ENCODE measurements at regions not wholly inside any gene's neighbourhood (a gene's known extent, or its start where the extent isn't known, plus 50 kb on each side); places are given as distances from the start of the nearest gene placed in this dataset.

- TF ChIP-seq CTCF (IDR thresholded peaks at IDR 0.05) (peak in 2 of 12 donors; percentile 3 to 16), POLR2A (IDR thresholded peaks at IDR 0.05) (no peak)
- WGBS, 4 donors = 31 to 51% (median 45%) methylated on average over 6 to 7 of the region's 7 CpGs
- intact Hi-C loops (cut with DNase I) = loop anchor here in 3 of 10 donors (10.0 kb wide), 2 partner anchors 394 to 456 kb away; partner anchors contain the start of gene TRIB2 (in 2 of the 3)
- H3K4me1 ChIP-seq = peaks cover 0 to 26% (median 5%) of the 10 kb centered on the region in 12 donors
- DNase-seq (peak in 4 of 5 donors; percentile 25 to 68 (median 48)), ATAC-seq (peak; percentile 53 to 88 (median 81))
- peak overlapping the region in 8 of 12 donors; percentile 2 to 41 (median 28) for H3K27ac ChIP-seq
- no peak overlapping the region for H3K4me3 ChIP-seq
- no peaks in the 10 kb centered on the region for H3K9me3 ChIP-seq
- H3K27me3 ChIP-seq = no peaks in the 10 kb centered on the region
- H3K36me3 ChIP-seq = no peaks in the 10 kb centered on the region
Measured at GRCh38 chr2:12320991-12321641, 395.6 kb upstream of the TRIB2 start.

- no peak overlapping the region for H3K4me3 ChIP-seq
- TF ChIP-seq POLR2A (IDR thresholded peaks at IDR 0.05) (no peak), CTCF (IDR thresholded peaks at IDR 0.05) (no peak)
- no peak for ATAC-seq
- peak overlapping the region in 1 of 12 donors; percentile 24 for H3K27ac ChIP-seq
- DNase-seq = no peak
- 70 to 81% (median 78%) methylated on average over 2 of the region's 2 CpGs for WGBS, 4 donors
- peaks cover 0 to 26% (median 5%) of the 10 kb centered on the region in 12 donors for H3K4me1 ChIP-seq
- intact Hi-C loops (cut with DNase I) = loop anchor here in 3 of 10 donors (10.0 kb wide), 2 partner anchors 393 to 457 kb away; partner anchors contain the start of gene TRIB2 (in 2 of the 3)
- H3K9me3 ChIP-seq = no peaks in the 10 kb centered on the region
- no peaks in the 10 kb centered on the region for H3K27me3 ChIP-seq
- no peaks in the 10 kb centered on the region for H3K36me3 ChIP-seq
Measured at GRCh38 chr2:12321886-12322285, 394.9 kb upstream of the TRIB2 start.

DNA sequence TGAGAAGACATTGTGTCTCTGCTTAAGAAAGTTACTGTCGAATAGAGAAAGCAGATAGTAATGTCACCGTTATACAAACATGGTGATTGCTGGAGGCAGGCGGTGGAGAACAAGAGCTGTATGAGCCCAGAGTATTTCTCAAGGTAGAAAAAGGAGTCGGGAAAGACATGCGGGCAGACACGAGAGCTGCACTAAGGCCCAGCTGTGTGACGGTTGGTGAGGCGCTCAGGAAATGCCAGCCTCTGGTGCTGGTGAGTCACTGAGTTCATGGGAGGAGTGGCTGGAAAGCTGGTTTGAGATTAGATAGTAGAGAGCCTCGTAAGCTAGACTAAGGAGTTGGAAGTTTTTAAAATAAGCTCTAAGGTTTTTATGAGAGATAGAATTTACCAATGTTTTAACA is 390.9 kb upstream of the TRIB2 start:
- ATAC-seq (peak in 1 of 4 donors; percentile 23), DNase-seq (no peak)
- H3K4me1 ChIP-seq = peaks cover 0 to 10% (median 3%) of the 10 kb centered on the region in 12 donors
- no peaks in the 10 kb centered on the region for H3K36me3 ChIP-seq
- 84 to 88% (median 87%) methylated on average over 9 of the region's 9 CpGs for WGBS, 4 donors
- TF ChIP-seq POLR2A (IDR thresholded peaks at IDR 0.05) (no peak), CTCF (IDR thresholded peaks at IDR 0.05) (no peak)
- H3K27ac ChIP-seq = no peak overlapping the region
- intact Hi-C loops (cut with DNase I) = loop anchor here in 4 of 10 donors (5.0 to 10.0 kb wide), 3 partner anchors 389 to 464 kb away; partner anchors contain the start of gene TRIB2 (in 2 of the 4)
- no peaks in the 10 kb centered on the region for H3K9me3 ChIP-seq
- no peaks in the 10 kb centered on the region for H3K27me3 ChIP-seq
- no peak overlapping the region for H3K4me3 ChIP-seq

DNA sequence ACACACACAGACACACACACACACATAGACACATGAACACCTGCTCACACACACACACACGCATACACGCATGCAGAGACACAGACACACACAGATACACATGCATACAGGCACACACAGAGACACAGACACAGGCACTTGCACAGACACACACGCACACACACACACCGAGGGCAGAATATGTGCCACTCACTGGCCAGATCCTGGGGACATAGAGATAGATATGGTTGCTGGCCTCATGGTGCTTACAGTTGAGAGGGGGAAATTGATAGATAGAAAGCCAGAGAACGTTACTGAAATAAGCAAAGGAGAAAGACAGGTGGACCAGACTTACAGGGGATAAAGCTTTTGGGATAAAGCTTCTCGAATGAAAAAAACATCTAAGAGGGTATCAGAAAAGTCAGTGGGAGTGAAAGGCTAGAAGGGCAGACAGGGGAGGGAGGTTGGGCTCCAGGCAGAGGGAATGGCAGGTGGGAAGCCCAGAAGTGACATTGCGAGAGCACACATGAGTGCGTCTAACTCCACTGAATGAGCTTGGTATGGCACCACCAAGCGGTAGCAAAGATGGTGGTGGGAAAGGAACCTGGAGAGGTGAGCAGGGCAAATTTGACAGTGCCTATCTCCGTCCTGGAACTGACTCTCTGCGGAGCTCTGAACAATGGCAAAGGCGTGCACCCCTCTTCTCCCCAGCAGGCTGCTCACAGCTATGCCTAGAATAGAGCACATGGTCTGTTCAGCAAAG is 390.1 kb upstream of the TRIB2 start:
- H3K36me3 ChIP-seq = no peaks in the 10 kb centered on the region
- H3K4me3 ChIP-seq = no peak overlapping the region
- no peaks in the 10 kb centered on the region for H3K27me3 ChIP-seq
- H3K27ac ChIP-seq = no peak overlapping the region
- TF ChIP-seq POLR2A (IDR thresholded peaks at IDR 0.05) (no peak), CTCF (IDR thresholded peaks at IDR 0.05) (peak in 6 of 12 donors; percentile 10 to 27 (median 20))
- intact Hi-C loops (cut with DNase I) = loop anchor here in 4 of 10 donors (5.0 to 10.0 kb wide), 3 partner anchors 388 to 464 kb away; partner anchors contain the start of gene TRIB2 (in 2 of the 4)
- no peak for DNase-seq
- peaks cover 0 to 7% (median 0%) of the 10 kb centered on the region in 12 donors for H3K4me1 ChIP-seq
- H3K9me3 ChIP-seq = no peaks in the 10 kb centered on the region
- 80 to 92% (median 90%) methylated on average over 12 of the region's 12 CpGs for WGBS, 4 donors
- ATAC-seq = peak in 3 of 4 donors; percentile 34 to 65 (median 62)
